GM10266 (cell line): ENCODE measurements at regions not wholly inside any gene's neighbourhood (a gene's known extent, or its start where the extent isn't known, plus 50 kb on each side); places are given as distances from the start of the nearest gene placed in this dataset.
"Not testable (repeated sequence)": the region's sequence is repeated elsewhere in the genome, so short reads cannot be mapped to it uniquely, and the experiment has no call there.

Experiments
- DNase-seq: peaks from one replicate; pipeline ENCODE4 v3.0.0; 2012; ENCODE audit errors: extremely low spot score
- TF ChIP-seq, protein P1 (sequence below): IDR thresholded peaks from 2 replicates; pipeline ENCODE4 v1.5.1; 2012; ENCODE audit warnings: mild to moderate bottlenecking, low read depth; ENCODE audit not compliant: control insufficient read depth, insufficient read depth; ENCODE audit errors: missing control alignments

- TF ChIP-seq, protein P1, sequence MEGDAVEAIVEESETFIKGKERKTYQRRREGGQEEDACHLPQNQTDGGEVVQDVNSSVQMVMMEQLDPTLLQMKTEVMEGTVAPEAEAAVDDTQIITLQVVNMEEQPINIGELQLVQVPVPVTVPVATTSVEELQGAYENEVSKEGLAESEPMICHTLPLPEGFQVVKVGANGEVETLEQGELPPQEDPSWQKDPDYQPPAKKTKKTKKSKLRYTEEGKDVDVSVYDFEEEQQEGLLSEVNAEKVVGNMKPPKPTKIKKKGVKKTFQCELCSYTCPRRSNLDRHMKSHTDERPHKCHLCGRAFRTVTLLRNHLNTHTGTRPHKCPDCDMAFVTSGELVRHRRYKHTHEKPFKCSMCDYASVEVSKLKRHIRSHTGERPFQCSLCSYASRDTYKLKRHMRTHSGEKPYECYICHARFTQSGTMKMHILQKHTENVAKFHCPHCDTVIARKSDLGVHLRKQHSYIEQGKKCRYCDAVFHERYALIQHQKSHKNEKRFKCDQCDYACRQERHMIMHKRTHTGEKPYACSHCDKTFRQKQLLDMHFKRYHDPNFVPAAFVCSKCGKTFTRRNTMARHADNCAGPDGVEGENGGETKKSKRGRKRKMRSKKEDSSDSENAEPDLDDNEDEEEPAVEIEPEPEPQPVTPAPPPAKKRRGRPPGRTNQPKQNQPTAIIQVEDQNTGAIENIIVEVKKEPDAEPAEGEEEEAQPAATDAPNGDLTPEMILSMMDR: no peak
- no peak for DNase-seq
Measured at GRCh38 chr5:35538198-35538931, 79.3 kb upstream of the SPEF2 start.

- TF ChIP-seq, protein P1: no peak
- no peak for DNase-seq
Measured at GRCh38 chr5:35533156-35533555, 84.5 kb upstream of the SPEF2 start.

GRCh38 chr5:35531553-35531952 is 86.1 kb upstream of the SPEF2 start:
- DNase-seq: not testable (repeated sequence)

GRCh38 chr5:35518104-35518503 is 99.6 kb upstream of the SPEF2 start:
- TF ChIP-seq, protein P1: no peak
- DNase-seq: peak; percentile 20

GRCh38 chr5:35516271-35516670 is 101.4 kb upstream of the SPEF2 start:
- TF ChIP-seq, protein P1: no peak
- DNase-seq: no peak

GRCh38 chr5:35513612-35514011 is 104.1 kb upstream of the SPEF2 start:
- no peak for DNase-seq
- TF ChIP-seq, protein P1: no peak

GRCh38 chr5:35502206-35502605 is 115.5 kb upstream of the SPEF2 start:
- DNase-seq: no peak
- TF ChIP-seq, protein P1: no peak

DNA sequence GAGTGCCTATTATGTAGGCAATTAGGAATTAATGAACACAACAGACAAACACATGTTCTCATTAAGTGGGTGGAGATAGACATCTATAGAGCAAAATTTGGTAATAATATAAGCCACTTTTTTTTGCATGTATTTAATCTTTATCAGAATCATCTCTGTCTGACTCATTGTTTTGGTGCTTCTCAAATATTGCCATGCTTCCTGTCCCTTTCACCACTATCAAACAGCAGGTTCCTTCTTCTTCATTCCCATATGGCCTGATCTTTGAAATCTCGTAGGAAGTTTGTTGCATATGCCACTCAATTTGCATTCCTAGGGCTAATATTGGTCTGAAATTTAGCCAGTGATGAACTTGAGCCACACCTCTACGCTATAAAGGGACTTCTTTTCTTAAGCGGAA is 128.9 kb upstream of the SPEF2 start:
- no peak for DNase-seq
- TF ChIP-seq, protein P1: no peak
